DND-41 (cell line): ENCODE measurements at regions not wholly inside any gene's neighbourhood (a gene's known extent, or its start where the extent isn't known, plus 50 kb on each side); places are given as distances from the start of the nearest gene placed in this dataset.

Experiments
- EZH2 ChIP-seq: IDR thresholded peaks from 3 replicates; pipeline ENCODE4 v1.6.1; 2012; ENCODE audit warnings: borderline replicate concordance, low read depth, mild to moderate bottlenecking, moderate library complexity, low read length, inconsistent platforms; ENCODE audit not compliant: severe bottlenecking
- TF ChIP-seq, protein P1 (sequence below): IDR thresholded peaks from 2 replicates; pipeline ENCODE4 v1.5.1; 2012; ENCODE audit warnings: borderline replicate concordance, low read length, moderate library complexity, mild to moderate bottlenecking; ENCODE audit not compliant: poor library complexity, severe bottlenecking; ENCODE audit errors: extremely low read depth

DNA sequence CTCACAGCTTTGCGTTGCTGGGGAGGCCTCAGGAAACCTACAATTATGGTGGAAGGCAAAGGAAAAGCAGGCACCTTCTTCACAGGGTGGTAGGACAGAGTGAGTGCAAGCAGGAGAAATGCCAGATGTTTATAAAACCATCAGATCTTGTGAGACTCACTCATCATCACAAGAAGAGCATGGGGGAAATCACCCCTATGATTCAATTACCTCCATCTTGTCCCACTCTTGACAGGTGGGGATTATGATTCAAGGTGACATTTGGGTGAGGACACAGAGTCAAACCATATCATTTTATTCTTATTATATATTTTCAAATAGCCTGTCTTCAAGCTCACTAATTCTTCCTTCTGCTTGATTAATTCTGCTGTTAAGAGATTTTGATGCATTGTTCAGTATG lies 665.3 kb downstream of the TRHDE start:
- TF ChIP-seq, protein P1, sequence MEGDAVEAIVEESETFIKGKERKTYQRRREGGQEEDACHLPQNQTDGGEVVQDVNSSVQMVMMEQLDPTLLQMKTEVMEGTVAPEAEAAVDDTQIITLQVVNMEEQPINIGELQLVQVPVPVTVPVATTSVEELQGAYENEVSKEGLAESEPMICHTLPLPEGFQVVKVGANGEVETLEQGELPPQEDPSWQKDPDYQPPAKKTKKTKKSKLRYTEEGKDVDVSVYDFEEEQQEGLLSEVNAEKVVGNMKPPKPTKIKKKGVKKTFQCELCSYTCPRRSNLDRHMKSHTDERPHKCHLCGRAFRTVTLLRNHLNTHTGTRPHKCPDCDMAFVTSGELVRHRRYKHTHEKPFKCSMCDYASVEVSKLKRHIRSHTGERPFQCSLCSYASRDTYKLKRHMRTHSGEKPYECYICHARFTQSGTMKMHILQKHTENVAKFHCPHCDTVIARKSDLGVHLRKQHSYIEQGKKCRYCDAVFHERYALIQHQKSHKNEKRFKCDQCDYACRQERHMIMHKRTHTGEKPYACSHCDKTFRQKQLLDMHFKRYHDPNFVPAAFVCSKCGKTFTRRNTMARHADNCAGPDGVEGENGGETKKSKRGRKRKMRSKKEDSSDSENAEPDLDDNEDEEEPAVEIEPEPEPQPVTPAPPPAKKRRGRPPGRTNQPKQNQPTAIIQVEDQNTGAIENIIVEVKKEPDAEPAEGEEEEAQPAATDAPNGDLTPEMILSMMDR, result no peak
- TF ChIP-seq EZH2, result no peak
